ENCODE measurements at regions not wholly inside any gene's neighbourhood (a gene's known extent, or its start where the extent isn't known, plus 50 kb on each side); places are given as distances from the start of the nearest gene placed in this dataset.

DNA sequence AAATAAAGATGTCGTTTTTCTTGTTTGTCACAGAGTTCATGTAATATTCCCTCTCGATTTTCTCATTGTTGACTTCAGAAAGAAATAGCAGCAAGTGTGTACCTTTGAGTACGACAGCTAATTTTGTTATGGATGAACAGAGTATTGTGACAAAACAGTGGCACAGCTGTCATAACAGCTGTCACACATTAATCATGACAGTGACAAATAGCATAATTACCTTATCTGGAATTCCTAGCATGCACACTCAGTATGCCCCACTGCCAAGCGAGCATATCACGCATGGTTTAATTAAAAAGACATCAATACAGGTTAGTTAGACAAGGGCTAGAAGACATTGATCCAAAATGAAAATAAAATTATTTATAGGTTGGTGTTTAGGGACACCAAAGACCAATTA, 375.1 kb downstream of the SPATA31D1 start:
- intact Hi-C loops (cut with DNase I) = no loop called here
- no peak for DNase-seq
- Histone ChIP-seq H3K4me1 (no peaks in the 10 kb centered on the region), H3K9me3 (no peaks in the 10 kb centered on the region), H3K27me3 (no peaks in the 10 kb centered on the region), H3K36me3 (no peaks in the 10 kb centered on the region), H3K4me3 (no peak overlapping the region), H3K9ac (ENCODE audit: low read depth in 2 of 2, low read length in 2 of 2) (no peak overlapping the region), H3K27ac (no peak overlapping the region)
- TF ChIP-seq, protein P1, sequence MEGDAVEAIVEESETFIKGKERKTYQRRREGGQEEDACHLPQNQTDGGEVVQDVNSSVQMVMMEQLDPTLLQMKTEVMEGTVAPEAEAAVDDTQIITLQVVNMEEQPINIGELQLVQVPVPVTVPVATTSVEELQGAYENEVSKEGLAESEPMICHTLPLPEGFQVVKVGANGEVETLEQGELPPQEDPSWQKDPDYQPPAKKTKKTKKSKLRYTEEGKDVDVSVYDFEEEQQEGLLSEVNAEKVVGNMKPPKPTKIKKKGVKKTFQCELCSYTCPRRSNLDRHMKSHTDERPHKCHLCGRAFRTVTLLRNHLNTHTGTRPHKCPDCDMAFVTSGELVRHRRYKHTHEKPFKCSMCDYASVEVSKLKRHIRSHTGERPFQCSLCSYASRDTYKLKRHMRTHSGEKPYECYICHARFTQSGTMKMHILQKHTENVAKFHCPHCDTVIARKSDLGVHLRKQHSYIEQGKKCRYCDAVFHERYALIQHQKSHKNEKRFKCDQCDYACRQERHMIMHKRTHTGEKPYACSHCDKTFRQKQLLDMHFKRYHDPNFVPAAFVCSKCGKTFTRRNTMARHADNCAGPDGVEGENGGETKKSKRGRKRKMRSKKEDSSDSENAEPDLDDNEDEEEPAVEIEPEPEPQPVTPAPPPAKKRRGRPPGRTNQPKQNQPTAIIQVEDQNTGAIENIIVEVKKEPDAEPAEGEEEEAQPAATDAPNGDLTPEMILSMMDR (IDR thresholded peaks at IDR 0.05) = no peak

DNA sequence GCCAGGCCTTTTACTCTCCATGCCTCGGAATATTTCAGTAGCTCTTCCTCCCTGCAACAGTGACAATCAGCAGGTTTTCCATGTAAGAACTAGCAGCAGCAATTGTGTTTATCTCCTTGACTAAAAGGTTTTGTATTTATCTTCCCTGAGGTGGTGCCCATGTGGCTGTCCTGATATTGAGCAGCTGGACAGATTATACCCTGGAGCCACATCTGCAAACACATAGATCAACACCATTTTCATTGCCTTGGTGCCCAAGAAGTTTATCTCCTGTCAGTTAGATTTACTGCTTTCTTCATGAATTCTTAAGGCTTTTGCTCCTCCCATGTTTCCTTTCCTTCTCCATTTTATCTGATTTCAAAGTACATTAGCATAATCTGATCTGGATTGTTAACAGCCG, 378.4 kb downstream of the SPATA31D1 start:
- intact Hi-C loops (cut with DNase I) = no loop called here
- H3K36me3 ChIP-seq = no peaks in the 10 kb centered on the region
- no peaks in the 10 kb centered on the region for H3K9me3 ChIP-seq
- TF ChIP-seq, protein P1 (IDR thresholded peaks at IDR 0.05) = no peak
- no peak for DNase-seq
- H3K27ac ChIP-seq = no peak overlapping the region
- no peak overlapping the region for H3K4me3 ChIP-seq
- no peak overlapping the region for H3K9ac ChIP-seq (ENCODE audit: low read depth in 2 of 2, low read length in 2 of 2)
- H3K27me3 ChIP-seq = no peaks in the 10 kb centered on the region
- H3K4me1 ChIP-seq = no peaks in the 10 kb centered on the region

DNA sequence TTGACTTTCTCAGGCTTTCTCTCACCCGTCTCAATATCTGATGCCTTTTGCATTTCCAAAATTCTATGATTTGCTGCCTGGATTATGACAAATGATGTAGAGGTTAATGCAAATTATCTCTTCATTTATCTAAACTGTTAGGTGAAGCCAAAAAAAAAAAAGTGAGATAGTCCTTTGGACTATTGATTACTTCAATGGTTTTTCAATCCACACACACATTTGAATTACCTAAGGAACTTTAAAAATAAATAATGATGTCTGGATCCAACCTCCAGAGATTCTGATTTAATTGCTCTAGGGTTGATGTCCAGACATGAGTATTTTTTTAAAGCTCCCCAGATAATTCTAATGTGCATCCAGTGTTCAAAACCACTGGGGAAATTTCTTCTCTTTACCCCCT, 379.4 kb downstream of the SPATA31D1 start:
- Histone ChIP-seq H3K4me3 (no peak overlapping the region), H3K27me3 (no peaks in the 10 kb centered on the region), H3K4me1 (no peaks in the 10 kb centered on the region), H3K9me3 (no peaks in the 10 kb centered on the region), H3K36me3 (no peaks in the 10 kb centered on the region), H3K27ac (no peak overlapping the region), H3K9ac (ENCODE audit: low read depth in 2 of 2, low read length in 2 of 2) (no peak overlapping the region)
- intact Hi-C loops (cut with DNase I) = no loop called here
- TF ChIP-seq, protein P1 (IDR thresholded peaks at IDR 0.05) = no peak
- no peak for DNase-seq

DNA sequence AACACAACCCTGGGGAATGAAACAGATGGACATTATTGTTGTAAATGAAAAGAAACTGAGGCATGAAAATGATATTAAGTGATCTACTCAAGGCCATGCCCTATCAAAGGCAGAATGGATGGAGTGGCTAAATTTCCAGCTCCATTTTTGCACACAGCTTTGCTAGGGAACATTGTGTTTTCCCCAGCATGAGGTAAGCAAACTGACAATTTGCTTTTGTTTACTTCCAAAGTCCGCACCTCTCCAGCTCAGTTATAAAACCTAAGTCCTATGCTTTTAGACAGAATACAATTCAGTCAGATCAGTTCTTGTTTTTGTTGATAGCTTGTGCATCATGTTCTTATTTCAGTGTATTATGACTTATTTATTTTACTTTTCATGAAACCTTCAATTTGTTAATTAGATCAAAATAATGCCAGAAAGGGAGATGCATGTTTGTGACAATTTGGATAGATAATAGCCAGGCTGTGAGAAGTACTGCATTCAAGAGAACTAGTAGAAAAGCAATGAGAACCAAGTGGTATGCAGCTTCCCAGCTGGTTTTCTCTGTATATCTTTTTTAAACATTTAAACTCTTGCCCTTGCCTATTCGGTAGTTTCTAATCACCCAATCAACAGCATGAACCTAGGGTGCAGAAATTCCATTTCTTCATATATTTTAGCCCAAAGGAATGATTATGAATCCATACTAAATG, 380.8 kb downstream of the SPATA31D1 start:
- no peak for DNase-seq
- H3K27ac ChIP-seq = no peak overlapping the region

DNA sequence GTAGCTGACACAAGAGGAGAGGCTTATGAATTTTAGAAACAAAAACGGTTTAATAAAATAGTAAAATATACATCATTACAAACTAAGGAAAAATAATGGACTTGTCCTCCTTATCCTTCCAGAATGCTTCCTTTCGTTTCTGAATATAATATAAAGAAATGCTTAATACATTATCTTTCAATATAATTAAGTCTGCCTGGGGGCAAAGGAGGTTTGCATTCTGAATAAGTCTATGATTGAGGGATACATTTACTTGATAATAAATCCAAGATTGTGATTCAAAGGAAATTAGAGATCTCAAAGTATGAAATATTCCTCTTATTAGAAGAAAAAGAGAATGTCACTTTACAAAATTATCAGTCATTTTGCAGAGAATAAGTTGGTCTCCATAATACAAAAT, 386.5 kb downstream of the SPATA31D1 start:
- Histone ChIP-seq H3K9ac (ENCODE audit: low read depth in 2 of 2, low read length in 2 of 2) (no peak overlapping the region), H3K4me3 (no peak overlapping the region), H3K4me1 (no peaks in the 10 kb centered on the region), H3K9me3 (no peaks in the 10 kb centered on the region), H3K27me3 (no peaks in the 10 kb centered on the region), H3K36me3 (no peaks in the 10 kb centered on the region), H3K27ac (no peak overlapping the region)
- TF ChIP-seq, protein P1 (IDR thresholded peaks at IDR 0.05) = no peak
- intact Hi-C loops (cut with DNase I) = no loop called here
- DNase-seq = no peak

More for the DNA sequence above, 380.8 kb downstream of the SPATA31D1 start:
- Histone ChIP-seq H3K9ac (ENCODE audit: low read depth in 2 of 2, low read length in 2 of 2) (no peak overlapping the region), H3K9me3 (no peaks in the 10 kb centered on the region), H3K27me3 (no peaks in the 10 kb centered on the region), H3K4me3 (no peak overlapping the region), H3K36me3 (no peaks in the 10 kb centered on the region), H3K4me1 (no peaks in the 10 kb centered on the region)
- intact Hi-C loops (cut with DNase I) = no loop called here
- TF ChIP-seq, protein P1 (IDR thresholded peaks at IDR 0.05) = no peak

Measured in colonic mucosa (tissue), 4 donors.